ENCODE measurements at regions not wholly inside any gene's neighbourhood (a gene's known extent, or its start where the extent isn't known, plus 50 kb on each side); places are given as distances from the start of the nearest gene placed in this dataset.

GRCh38 chr6:28808383-28808782 lies 115.4 kb downstream of the TRIM27 start:
- intact Hi-C loops (cut with DNase I), result no loop called here
- Histone ChIP-seq H3K27ac (no peak overlapping the region), H3K4me3 (no peak overlapping the region), H3K4me1 (no peaks in the 10 kb centered on the region), H3K9me3 (no peaks in the 10 kb centered on the region), H3K36me3 (no peaks in the 10 kb centered on the region), H3K27me3 (ENCODE audit: low read depth) (peaks cover 92% of the 10 kb centered on the region)
- DNase-seq (no peak), ATAC-seq (no peak)
- no peak for TF ChIP-seq CTCF (IDR thresholded peaks at IDR 0.05)

GRCh38 chr6:28809947-28810658 lies 113.7 kb downstream of the TRIM27 start:
- no peak overlapping the region for H3K4me3 ChIP-seq
- no peak for DNase-seq
- intact Hi-C loops (cut with DNase I), result no loop called here
- ATAC-seq, result no peak
- no peaks in the 10 kb centered on the region for H3K4me1 ChIP-seq
- no peaks in the 10 kb centered on the region for H3K36me3 ChIP-seq
- H3K27ac ChIP-seq, result no peak overlapping the region
- TF ChIP-seq CTCF (IDR thresholded peaks at IDR 0.05), result no peak
- H3K9me3 ChIP-seq, result no peaks in the 10 kb centered on the region
- peaks cover 94% of the 10 kb centered on the region for H3K27me3 ChIP-seq (ENCODE audit: low read depth)

GRCh38 chr6:28810659-28811053 lies 113.1 kb downstream of the TRIM27 start:
- DNase-seq (no peak), ATAC-seq (no peak)
- intact Hi-C loops (cut with DNase I), result no loop called here
- no peak for TF ChIP-seq CTCF (IDR thresholded peaks at IDR 0.05)
- Histone ChIP-seq H3K4me3 (no peak overlapping the region), H3K4me1 (no peaks in the 10 kb centered on the region), H3K27ac (no peak overlapping the region), H3K36me3 (no peaks in the 10 kb centered on the region), H3K27me3 (ENCODE audit: low read depth) (peaks cover 94% of the 10 kb centered on the region), H3K9me3 (no peaks in the 10 kb centered on the region)

- Histone ChIP-seq H3K4me3 (no peak overlapping the region), H3K4me1 (no peaks in the 10 kb centered on the region), H3K9me3 (no peaks in the 10 kb centered on the region), H3K27ac (no peak overlapping the region), H3K36me3 (no peaks in the 10 kb centered on the region), H3K27me3 (ENCODE audit: low read depth) (peaks cover 94% of the 10 kb centered on the region)
- intact Hi-C loops (cut with DNase I), result no loop called here
- DNase-seq, result no peak
- no peak for ATAC-seq
- no peak for TF ChIP-seq CTCF (IDR thresholded peaks at IDR 0.05)
Observed at GRCh38 chr6:28811873-28812272, 111.9 kb downstream of the TRIM27 start.

GRCh38 chr6:28812778-28813569 lies 110.8 kb downstream of the TRIM27 start:
- intact Hi-C loops (cut with DNase I), result no loop called here
- no peaks in the 10 kb centered on the region for H3K36me3 ChIP-seq
- H3K4me1 ChIP-seq, result no peaks in the 10 kb centered on the region
- no peak overlapping the region for H3K27ac ChIP-seq
- no peak for TF ChIP-seq CTCF (IDR thresholded peaks at IDR 0.05)
- peaks cover 99% of the 10 kb centered on the region for H3K27me3 ChIP-seq (ENCODE audit: low read depth)
- DNase-seq (no peak), ATAC-seq (no peak)
- no peaks in the 10 kb centered on the region for H3K9me3 ChIP-seq
- no peak overlapping the region for H3K4me3 ChIP-seq

All from lower lobe of right lung (tissue), 2 donors.